GM18502 (cell line): ENCODE measurements at regions not wholly inside any gene's neighbourhood (a gene's known extent, or its start where the extent isn't known, plus 50 kb on each side); places are given as distances from the start of the nearest gene placed in this dataset.
"Not testable (repeated sequence)": the region's sequence is repeated elsewhere in the genome, so short reads cannot be mapped to it uniquely, and the experiment has no call there.

Experiments used
- ATAC-seq: cut with Tn5 transposase; IDR thresholded peaks from one replicate; pipeline ENCODE4 v1.9.1; 2021; ENCODE audit warnings: mild to moderate bottlenecking; ENCODE audit not compliant: unreplicated experiment, poor library complexity

- ATAC-seq = no peak
Observed at GRCh38 chr6:4439159-4439558, 303.8 kb upstream of the ECI2 start.

- no peak for ATAC-seq
Observed at GRCh38 chr6:4437342-4437741, 302.0 kb upstream of the ECI2 start.

- no peak for ATAC-seq
Observed at GRCh38 chr6:4435981-4436445, 300.6 kb upstream of the ECI2 start.

GRCh38 chr6:4434655-4435054 is 299.3 kb upstream of the ECI2 start:
- ATAC-seq = no peak

GRCh38 chr6:4433199-4433598 is 297.8 kb upstream of the ECI2 start:
- ATAC-seq = no peak

GRCh38 chr6:4426968-4427367 is 291.6 kb upstream of the ECI2 start:
- no peak for ATAC-seq

- no peak for ATAC-seq
Observed at GRCh38 chr6:4421837-4422236, 286.5 kb upstream of the ECI2 start.

GRCh38 chr6:4420160-4420865 is 284.9 kb upstream of the ECI2 start:
- no peak for ATAC-seq

GRCh38 chr6:4415549-4415948 is 280.2 kb upstream of the ECI2 start:
- ATAC-seq = no peak

GRCh38 chr6:4414078-4414477 is 278.7 kb upstream of the ECI2 start:
- ATAC-seq = not testable (repeated sequence)

- ATAC-seq = no peak
Observed at GRCh38 chr6:4413073-4413472, 277.7 kb upstream of the ECI2 start.

- no peak for ATAC-seq
Observed at GRCh38 chr6:4412488-4412887, 277.1 kb upstream of the ECI2 start.

- no peak for ATAC-seq
Observed at GRCh38 chr6:4412077-4412476, 276.7 kb upstream of the ECI2 start.

GRCh38 chr6:4407710-4408109 is 272.3 kb upstream of the ECI2 start:
- ATAC-seq = peak; percentile 97

- ATAC-seq = no peak
Observed at GRCh38 chr6:4405621-4406212, 270.3 kb upstream of the ECI2 start.

- ATAC-seq = no peak
Observed at GRCh38 chr6:4404415-4404814, 269.0 kb upstream of the ECI2 start.

GRCh38 chr6:4403828-4404227 is 268.5 kb upstream of the ECI2 start:
- no peak for ATAC-seq

- no peak for ATAC-seq
Observed at GRCh38 chr6:4403023-4403752, 267.8 kb upstream of the ECI2 start.

GRCh38 chr6:4402477-4402976 is 267.2 kb upstream of the ECI2 start:
- no peak for ATAC-seq

GRCh38 chr6:4401408-4402368 is 266.3 kb upstream of the ECI2 start:
- ATAC-seq = no peak
